Suprapubic skin (tissue), 3 donors: ENCODE measurements at regions not wholly inside any gene's neighbourhood (a gene's known extent, or its start where the extent isn't known, plus 50 kb on each side); places are given as distances from the start of the nearest gene placed in this dataset.

Source experiments
- CTCF ChIP-seq, 2 donors: fragments of 200-600 bp in 1 of 2; fragments of 450-650 bp in 1 of 2; sonication (generic) in 1 of 2; IDR thresholded peaks; one replicate each; pipeline ENCODE4 v1.5.1; 2016 to 2019; ENCODE audit warnings: antibody characterized with exemption in 2 of 2, mild to moderate bottlenecking in 1 of 2, moderate library complexity in 1 of 2
- EP300 ChIP-seq: sonication (generic); formaldehyde crosslinking; IDR thresholded peaks from one replicate; pipeline ENCODE4 v1.6.1; 2017; ENCODE audit warnings: antibody characterized with exemption

GRCh38 chr5:168128557-168128956, 162.9 kb upstream of the WWC1 start:
- TF ChIP-seq CTCF (IDR thresholded peaks at IDR 0.05), result no peak
- TF ChIP-seq EP300, result no peak
